DOHH2 (cell line): ENCODE measurements at regions not wholly inside any gene's neighbourhood (a gene's known extent, or its start where the extent isn't known, plus 50 kb on each side); places are given as distances from the start of the nearest gene placed in this dataset.

Source experiments
- H3F3A ChIP-seq: fragments of 200-600 bp; sonication (generic), shearing (Covaris generic); 2 replicates; pipeline ENCODE4 v1.6.0; 2016; ENCODE audit warnings: antibody characterized with exemption, mild to moderate bottlenecking; ENCODE audit not compliant: control insufficient read depth, insufficient read depth
- H3K27ac ChIP-seq: fragments of 200-600 bp; sonication (generic); 2 replicates; pipeline ENCODE4 v1.5.1; 2014; ENCODE audit warnings: low read depth, mild to moderate bottlenecking, low read length, moderate library complexity
- H3K27me3 ChIP-seq: fragments of 200-600 bp; sonication (generic); 2 replicates; pipeline ENCODE4 v1.6.1; 2014; ENCODE audit warnings: mild to moderate bottlenecking, low read length, mixed read lengths; ENCODE audit not compliant: control insufficient read depth
- H3K36me3 ChIP-seq: fragments of 200-600 bp; sonication (generic); 2 replicates; pipeline ENCODE4 v1.6.1; 2014; ENCODE audit warnings: mild to moderate bottlenecking, low read length, moderate library complexity, mixed read lengths; ENCODE audit not compliant: control insufficient read depth
- H3K4me1 ChIP-seq: fragments of 200-600 bp; sonication (generic); 2 replicates; pipeline ENCODE4 v1.6.1; 2014; ENCODE audit warnings: mild to moderate bottlenecking, low read length, mixed read lengths; ENCODE audit not compliant: control insufficient read depth
- H3K4me2 ChIP-seq: fragments of 200-600 bp; sonication (generic); 2 replicates; pipeline ENCODE4 v1.6.0; 2014; ENCODE audit warnings: mild to moderate bottlenecking, low read length, moderate library complexity
- H3K4me3 ChIP-seq: fragments of 200-600 bp; sonication (generic); 2 replicates; pipeline ENCODE4 v1.5.1; 2014; ENCODE audit warnings: mild to moderate bottlenecking, low read length, mixed read lengths
- H3K79me2 ChIP-seq: fragments of 200-600 bp; sonication (generic); 2 replicates; pipeline ENCODE4 v1.6.1; 2014; ENCODE audit warnings: mild to moderate bottlenecking, low read length, mixed read lengths; ENCODE audit not compliant: control insufficient read depth
- H3K9me2 ChIP-seq: fragments of 200-600 bp; sonication (generic); replicated peaks from 2 replicates; pipeline ENCODE4 v1.6.1; 2014; ENCODE audit warnings: mild to moderate bottlenecking, low read length, mixed read lengths; ENCODE audit not compliant: control insufficient read depth
- H3K9me3 ChIP-seq: fragments of 200-600 bp; sonication (generic); 2 replicates; pipeline ENCODE4 v1.6.1; 2014; ENCODE audit warnings: antibody characterized with exemption, low read length, mixed read lengths; ENCODE audit not compliant: control insufficient read depth, insufficient read depth
- H4K20me1 ChIP-seq: fragments of 200-600 bp; sonication (generic); 2 replicates; pipeline ENCODE4 v1.6.0; 2014; ENCODE audit warnings: low read depth, mild to moderate bottlenecking, antibody characterized with exemption, low read length, moderate library complexity; ENCODE audit not compliant: control insufficient read depth, insufficient read depth
- EZH2phosphoT487 ChIP-seq: fragments of 200-600 bp; sonication (generic); IDR thresholded peaks from 2 replicates; pipeline ENCODE4 v1.6.1; 2017; ENCODE audit warnings: borderline replicate concordance, mild to moderate bottlenecking, antibody characterized with exemption, low read length, moderate library complexity, mixed read lengths
- TF ChIP-seq, protein P1 (sequence below): fragments of 200-600 bp; sonication (generic); IDR thresholded peaks from one replicate; pipeline ENCODE4 v1.5.1; 2014; ENCODE audit warnings: antibody characterized with exemption, mild to moderate bottlenecking, low read depth, low read length; ENCODE audit not compliant: poor library complexity, severe bottlenecking

DNA sequence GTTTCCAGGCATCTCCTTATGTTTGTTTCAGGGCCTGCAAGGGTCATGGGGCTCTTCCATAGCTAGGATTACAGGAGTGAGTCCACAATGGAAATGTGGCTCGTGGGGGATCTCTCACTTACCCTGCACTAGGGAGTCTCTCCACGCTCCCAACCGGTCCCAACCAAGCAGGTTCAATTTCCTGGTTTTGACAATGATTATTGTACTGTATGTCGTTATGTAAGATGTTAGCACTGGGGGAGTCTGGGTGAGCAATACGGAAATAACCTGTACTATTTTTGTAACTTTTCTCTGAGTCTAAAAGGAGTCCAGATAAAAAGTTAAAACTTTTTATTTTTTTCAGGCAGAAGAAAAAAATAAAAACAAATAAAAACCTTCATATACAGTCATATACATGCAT lies 325.7 kb upstream of the RGS6 start:
- H3K27me3 ChIP-seq: no peaks in the 10 kb centered on the region
- H3K4me2 ChIP-seq: peak overlapping the region; percentile 31
- H3K27ac ChIP-seq: no peak overlapping the region
- H4K20me1 ChIP-seq: no peaks in the 10 kb centered on the region
- peaks cover 14% of the 10 kb centered on the region for H3K4me1 ChIP-seq
- TF ChIP-seq, protein P1, sequence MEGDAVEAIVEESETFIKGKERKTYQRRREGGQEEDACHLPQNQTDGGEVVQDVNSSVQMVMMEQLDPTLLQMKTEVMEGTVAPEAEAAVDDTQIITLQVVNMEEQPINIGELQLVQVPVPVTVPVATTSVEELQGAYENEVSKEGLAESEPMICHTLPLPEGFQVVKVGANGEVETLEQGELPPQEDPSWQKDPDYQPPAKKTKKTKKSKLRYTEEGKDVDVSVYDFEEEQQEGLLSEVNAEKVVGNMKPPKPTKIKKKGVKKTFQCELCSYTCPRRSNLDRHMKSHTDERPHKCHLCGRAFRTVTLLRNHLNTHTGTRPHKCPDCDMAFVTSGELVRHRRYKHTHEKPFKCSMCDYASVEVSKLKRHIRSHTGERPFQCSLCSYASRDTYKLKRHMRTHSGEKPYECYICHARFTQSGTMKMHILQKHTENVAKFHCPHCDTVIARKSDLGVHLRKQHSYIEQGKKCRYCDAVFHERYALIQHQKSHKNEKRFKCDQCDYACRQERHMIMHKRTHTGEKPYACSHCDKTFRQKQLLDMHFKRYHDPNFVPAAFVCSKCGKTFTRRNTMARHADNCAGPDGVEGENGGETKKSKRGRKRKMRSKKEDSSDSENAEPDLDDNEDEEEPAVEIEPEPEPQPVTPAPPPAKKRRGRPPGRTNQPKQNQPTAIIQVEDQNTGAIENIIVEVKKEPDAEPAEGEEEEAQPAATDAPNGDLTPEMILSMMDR: no peak
- TF ChIP-seq EZH2phosphoT487: no peak
- H3K36me3 ChIP-seq: no peaks in the 10 kb centered on the region
- no peaks in the 10 kb centered on the region for H3F3A ChIP-seq
- no peaks in the 10 kb centered on the region for H3K9me2 ChIP-seq
- H3K79me2 ChIP-seq: peaks cover 27% of the 10 kb centered on the region
- H3K9me3 ChIP-seq: no peaks in the 10 kb centered on the region
- no peak overlapping the region for H3K4me3 ChIP-seq

DNA sequence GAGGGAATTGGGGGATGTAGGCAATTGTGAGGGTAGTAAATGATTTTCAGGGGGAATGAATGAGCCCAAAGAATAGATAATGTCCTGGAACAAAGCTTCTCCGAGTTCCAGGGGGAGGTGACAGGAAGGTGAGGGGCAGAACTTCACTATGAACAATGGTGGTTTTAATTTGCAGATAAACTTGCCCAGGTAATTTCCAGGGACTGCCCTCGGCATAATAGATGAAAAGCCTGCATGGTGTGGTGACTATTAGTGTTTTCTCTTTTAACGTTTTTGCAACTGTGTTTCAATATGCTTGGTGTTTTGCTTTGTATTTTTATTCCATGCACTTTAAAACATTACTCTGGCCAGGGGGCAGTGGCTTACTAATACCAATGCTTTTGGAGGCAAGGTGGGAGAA lies 325.2 kb upstream of the RGS6 start:
- TF ChIP-seq, protein P1: no peak
- no peak for TF ChIP-seq EZH2phosphoT487
- Histone ChIP-seq H3K79me2 (peaks cover 27% of the 10 kb centered on the region), H3K4me1 (peaks cover 14% of the 10 kb centered on the region), H4K20me1 (no peaks in the 10 kb centered on the region), H3K27ac (no peak overlapping the region), H3K9me2 (no peaks in the 10 kb centered on the region), H3F3A (no peaks in the 10 kb centered on the region), H3K36me3 (no peaks in the 10 kb centered on the region), H3K4me2 (peak overlapping the region; percentile 31; the same call in 1 of the 2 replicates), H3K4me3 (no peak overlapping the region), H3K9me3 (no peaks in the 10 kb centered on the region), H3K27me3 (no peaks in the 10 kb centered on the region)

DNA sequence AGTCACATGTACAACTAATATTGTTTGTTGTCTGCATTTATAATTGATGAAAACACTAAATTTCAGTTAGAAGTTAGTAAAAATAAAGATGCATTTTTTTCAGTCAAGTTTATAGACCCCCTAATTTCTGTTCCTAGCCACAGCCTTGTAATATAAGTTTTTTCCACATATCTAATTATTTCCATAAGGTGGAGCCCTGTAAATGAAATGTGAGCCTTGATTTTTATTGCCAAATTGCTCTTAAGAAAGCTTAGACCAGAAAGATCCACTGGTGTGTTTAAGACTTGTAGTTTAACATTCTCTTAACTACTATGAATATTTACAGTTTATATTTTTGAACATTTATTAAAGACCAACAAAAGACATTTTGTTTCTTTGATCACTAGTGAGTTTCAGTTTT lies 322.1 kb upstream of the RGS6 start:
- Histone ChIP-seq H3F3A (no peaks in the 10 kb centered on the region), H3K4me2 (no peak overlapping the region), H4K20me1 (no peaks in the 10 kb centered on the region), H3K4me3 (no peak overlapping the region), H3K9me2 (no peaks in the 10 kb centered on the region), H3K27ac (no peak overlapping the region), H3K4me1 (peaks cover 14% of the 10 kb centered on the region), H3K27me3 (no peaks in the 10 kb centered on the region), H3K79me2 (peaks cover 18% of the 10 kb centered on the region), H3K36me3 (no peaks in the 10 kb centered on the region), H3K9me3 (no peaks in the 10 kb centered on the region)
- TF ChIP-seq, protein P1: no peak
- no peak for TF ChIP-seq EZH2phosphoT487

DNA sequence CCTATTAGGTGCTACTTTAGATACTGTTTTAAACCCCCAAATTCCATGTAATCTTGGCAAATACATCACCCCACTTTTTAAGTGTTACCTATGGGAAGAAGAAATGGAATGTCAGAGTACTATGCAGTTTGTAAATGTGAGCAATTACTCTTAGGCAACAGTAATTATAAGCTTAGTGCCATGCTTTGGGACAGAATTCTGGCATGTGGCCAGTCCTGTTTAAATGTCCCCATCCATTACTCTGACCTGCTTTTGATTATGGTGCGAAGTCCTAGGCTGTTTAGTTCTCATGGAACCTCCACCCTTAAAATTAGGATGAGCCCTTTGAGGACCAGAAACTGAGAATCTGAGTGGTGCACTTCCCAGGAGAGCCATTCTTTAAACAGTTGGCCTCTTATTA lies 321.4 kb upstream of the RGS6 start:
- Histone ChIP-seq H3K4me3 (no peak overlapping the region), H3K27me3 (no peaks in the 10 kb centered on the region), H3K9me2 (no peaks in the 10 kb centered on the region), H3K4me2 (no peak overlapping the region), H3F3A (no peaks in the 10 kb centered on the region), H3K36me3 (no peaks in the 10 kb centered on the region), H3K79me2 (peaks cover 12% of the 10 kb centered on the region), H3K27ac (no peak overlapping the region), H3K4me1 (peaks cover 14% of the 10 kb centered on the region), H4K20me1 (no peaks in the 10 kb centered on the region), H3K9me3 (no peaks in the 10 kb centered on the region)
- TF ChIP-seq, protein P1: no peak
- TF ChIP-seq EZH2phosphoT487: no peak
